Left renal pelvis (tissue), 4 donors: ENCODE measurements at regions not wholly inside any gene's neighbourhood (a gene's known extent, or its start where the extent isn't known, plus 50 kb on each side); places are given as distances from the start of the nearest gene placed in this dataset.
"Not testable (repeated sequence)": the region's sequence is repeated elsewhere in the genome, so short reads cannot be mapped to it uniquely, and the experiment has no call there.

Source experiments
- DNase-seq, 4 donors: peaks; one replicate each; pipeline ENCODE4 v3.0.0-alpha.2; 2013; ENCODE audit warnings: low read depth in 4 of 4, low spot score in 3 of 4

DNA sequence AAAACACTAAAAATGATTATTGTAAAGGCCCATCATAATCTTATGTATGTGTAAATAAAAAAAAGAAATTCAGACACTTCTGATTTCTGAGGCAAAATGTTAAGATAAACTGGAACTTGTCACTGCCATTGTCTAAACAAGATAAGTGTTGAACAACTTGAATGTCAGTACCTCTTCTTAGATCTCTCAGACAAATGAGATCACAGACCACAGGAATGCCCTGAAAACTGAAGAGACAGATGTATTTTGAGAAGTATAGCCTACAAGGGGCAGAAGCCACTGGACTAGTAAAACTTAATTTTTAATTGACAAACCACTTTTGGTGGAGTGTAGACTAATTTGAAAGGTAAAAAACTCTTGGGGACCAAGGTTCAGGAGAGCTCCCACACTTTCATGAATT, 375.5 kb upstream of the SLITRK5 start:
- no peak for DNase-seq

DNA sequence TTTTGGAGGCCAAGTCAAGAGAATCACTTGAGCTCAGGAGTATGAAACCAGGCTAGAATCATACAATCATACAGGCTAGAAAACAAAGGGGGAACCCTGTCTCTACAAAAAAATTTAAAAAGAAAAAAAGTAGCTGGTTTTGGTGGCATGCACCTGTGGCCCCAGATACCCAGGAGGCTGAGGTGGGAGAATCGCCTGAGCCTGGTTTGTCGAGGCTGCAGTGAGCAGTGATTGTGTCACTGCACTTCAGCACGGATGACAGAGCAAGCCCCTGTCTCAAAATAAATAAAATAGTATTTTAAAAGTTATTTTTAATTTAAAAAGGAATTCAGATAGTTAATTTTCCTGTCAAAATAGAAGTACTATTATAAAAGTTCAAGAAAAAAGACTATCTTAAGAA, 369.1 kb upstream of the SLITRK5 start:
- DNase-seq, result no peak

DNA sequence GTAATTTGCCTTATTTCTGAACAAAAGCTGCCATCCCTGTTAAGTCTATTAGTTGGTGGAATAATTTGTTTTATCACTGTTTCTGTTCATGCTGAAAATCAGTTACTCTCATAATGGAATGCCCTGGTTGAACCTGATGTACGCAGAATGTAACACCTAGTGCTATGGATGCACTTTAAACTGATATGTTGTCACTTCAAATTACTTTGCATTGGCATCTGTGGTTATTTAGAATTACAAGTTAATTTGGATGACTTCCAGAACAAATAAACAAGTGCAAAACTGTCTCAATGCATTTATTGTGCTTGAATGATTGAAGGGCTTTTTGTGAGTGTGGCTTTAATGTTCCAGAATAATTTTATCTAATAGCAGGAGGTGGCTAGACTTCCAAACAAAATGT, 368.2 kb upstream of the SLITRK5 start:
- DNase-seq, result no peak

DNA sequence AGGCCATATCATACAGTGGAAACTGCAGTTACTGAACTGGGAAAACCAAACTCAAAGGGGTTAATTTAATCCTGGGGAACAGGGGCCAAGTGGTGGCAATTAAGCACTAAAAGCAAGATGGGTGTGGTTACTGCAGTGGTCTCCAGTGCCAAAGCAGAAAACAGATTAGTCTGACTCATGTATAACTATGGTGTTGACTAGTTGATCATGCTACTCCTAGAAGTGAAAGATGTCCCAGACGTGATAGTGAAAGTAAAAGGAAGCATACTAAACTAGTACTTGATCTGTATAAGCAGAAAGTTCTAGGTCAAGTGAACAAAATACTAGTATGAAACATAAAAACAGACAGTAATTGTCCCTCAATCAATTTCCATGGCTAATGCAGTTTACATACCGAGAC, 360.0 kb upstream of the SLITRK5 start:
- no peak for DNase-seq

DNA sequence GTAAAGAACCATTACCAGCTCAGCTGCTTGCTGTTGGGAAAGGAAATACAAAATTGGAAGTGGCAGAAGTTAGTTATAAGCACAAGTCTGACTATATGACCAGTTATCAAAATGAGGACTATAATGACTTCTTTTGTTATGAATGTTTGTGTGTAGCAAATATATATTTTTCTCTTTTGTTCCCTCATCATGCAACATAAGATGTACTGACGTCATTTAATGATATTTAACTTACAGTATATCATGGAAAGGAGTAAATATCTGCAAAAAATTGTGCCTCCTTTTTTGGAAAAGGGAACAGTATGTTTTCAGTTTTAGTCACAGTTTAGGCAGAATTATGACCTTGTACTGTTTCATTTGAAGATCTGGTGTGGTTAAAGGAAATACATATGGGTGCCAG, 356.3 kb upstream of the SLITRK5 start:
- DNase-seq, result no peak

DNA sequence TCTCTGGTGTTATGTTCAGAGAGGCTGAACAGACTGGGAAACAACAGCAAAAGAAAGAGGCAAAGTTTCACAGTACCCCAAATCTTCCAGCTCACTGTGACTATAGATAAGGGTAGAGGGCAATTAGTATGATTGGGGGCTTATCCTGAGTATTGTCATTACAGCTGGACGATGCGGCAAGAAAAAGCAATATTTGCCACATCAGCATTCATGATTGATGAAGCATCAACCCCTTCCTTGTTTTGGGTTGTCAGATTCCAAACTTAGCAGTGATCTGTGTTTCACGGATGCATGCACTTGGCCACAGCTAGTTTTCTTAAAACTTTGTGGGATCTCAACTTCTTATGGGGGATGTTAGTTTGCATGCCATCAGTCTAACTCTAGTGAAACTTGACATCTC, 348.8 kb upstream of the SLITRK5 start:
- DNase-seq, result no peak

DNA sequence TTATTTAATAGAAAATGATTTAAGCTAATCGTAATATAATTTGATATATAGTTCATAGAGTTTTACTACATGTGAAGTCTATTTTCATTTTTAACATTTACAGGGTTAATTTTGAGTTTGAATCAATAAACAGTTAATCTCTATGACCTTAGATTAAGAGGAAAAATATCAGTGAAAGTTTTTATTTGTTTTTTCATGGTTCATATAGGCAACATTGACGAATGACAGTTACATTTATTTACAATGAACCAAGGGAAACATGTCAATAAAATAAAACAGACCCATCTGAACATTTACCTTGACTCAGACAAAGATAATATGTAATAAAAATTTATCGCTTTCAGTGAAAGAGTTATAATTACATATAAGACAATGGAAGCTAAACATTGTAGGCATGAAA, 346.6 kb upstream of the SLITRK5 start:
- DNase-seq, result no peak

DNA sequence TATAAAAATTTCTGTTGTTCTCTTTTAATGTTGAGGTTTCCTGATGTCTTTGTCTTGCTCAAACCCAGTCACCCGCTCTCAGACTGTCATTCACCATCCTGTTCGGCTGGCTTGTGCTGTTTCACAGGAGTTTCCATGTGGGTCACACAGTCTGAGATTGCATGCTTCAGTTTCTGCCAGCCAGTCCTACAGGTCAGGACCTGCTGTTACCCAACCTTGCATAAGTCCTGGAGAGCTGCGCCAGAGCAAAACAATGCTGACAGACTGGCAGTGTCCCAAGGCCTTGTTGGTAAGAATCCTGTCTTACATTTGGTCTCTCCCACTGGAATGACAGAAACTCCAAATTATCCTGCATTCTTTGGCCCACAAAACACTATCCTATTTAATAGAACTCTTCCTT, 340.0 kb upstream of the SLITRK5 start:
- no peak for DNase-seq

DNA sequence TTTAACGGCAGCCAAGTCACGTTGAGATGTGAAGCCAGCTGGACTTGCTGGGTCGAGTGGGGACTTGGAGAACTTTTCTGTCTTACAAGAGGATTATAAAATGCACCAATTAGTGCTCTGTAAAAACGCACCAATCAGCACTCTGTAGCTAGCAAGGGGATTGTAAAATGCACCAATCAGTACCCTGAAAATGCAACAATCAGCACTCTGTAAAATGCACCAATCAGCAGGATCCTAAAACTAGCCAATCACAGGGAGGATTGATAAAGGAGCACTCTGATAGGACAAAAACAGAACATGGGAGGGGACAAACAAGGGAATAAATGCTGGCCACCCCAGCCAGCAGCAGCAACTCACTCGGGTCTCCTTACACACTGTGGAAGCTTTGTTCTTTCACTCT, 337.6 kb upstream of the SLITRK5 start:
- no peak for DNase-seq

DNA sequence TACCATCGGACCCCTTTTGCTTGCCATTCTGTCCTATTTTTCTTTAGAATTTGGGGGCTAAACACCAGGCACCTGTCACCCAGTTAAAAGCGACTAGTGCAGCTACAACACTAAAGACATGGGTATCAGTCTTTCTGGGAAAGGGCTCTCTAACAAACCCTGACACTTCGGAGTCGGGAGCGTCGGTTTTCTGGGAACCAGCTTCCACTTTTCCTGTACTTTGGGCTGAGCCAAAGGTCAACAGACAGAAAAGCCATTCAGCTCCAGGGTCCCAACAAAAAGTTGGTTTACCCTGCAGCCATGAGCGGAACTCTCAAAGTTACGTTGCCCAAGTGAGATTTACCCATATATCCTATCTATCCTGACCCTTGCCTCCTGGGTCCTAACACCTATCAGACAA, 337.0 kb upstream of the SLITRK5 start:
- no peak for DNase-seq

DNA sequence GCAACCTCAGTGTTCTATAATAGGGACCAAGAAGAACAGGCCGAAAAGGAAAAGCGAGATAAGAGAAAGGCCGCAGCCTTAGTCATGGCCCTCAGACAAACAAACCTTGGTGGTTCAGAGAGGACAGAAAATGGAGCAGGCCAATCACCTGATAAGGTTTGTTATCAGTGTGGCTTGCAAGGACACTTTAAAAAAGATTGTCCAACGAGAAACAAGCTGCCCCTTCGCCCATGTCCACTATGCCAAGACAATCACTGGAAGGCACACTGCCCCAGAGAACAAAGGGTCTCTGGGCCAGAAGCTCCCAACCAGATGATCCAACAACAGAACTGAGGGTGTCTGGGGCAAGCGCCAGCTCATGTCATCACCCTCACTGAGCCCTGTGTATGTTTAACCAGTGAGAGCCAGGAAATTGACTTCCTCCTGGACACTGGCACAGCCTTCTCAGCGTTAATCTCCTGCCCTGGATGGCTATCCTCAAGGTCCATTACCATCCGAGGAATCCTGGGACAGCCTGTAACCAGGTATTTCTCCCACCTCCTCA, 334.8 kb upstream of the SLITRK5 start:
- not testable (repeated sequence) for DNase-seq

DNA sequence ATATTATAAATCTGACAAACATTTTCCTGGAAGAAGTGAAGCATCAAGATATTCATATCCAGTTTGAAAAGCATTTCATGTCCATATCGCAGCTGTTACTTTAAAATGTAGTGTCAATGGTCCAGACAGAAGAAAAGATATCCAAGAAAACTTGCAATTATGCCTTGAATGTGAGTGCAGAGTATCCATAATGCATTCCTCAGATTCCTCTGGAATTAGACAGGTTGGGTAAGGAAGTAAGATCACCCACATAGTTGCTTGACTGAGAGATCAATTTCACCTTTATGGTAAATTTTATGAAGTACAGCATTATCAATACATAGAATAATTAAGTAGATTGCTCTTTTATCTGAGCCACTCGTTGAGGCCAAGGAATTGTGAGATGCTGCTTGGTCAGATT, 327.0 kb upstream of the SLITRK5 start:
- no peak for DNase-seq

DNA sequence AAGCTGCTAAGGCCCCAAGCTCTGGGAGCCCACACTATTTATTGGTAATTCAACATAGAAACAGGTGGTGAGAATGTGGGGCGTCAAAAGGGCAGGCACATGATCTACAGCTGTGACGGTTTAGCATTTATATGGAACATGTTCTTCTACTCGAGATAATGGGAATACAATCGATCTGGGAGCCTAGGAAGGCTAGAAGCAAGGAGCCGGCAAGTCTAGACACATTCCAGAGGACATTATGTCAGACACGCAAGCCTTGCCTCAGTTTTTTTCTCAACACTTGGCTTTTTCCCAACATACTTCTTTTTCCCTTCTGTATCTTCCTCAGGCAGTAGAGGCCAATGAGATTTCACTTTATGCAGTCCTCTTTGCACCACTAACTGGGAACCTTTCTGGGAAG, 315.7 kb upstream of the SLITRK5 start:
- no peak for DNase-seq

DNA sequence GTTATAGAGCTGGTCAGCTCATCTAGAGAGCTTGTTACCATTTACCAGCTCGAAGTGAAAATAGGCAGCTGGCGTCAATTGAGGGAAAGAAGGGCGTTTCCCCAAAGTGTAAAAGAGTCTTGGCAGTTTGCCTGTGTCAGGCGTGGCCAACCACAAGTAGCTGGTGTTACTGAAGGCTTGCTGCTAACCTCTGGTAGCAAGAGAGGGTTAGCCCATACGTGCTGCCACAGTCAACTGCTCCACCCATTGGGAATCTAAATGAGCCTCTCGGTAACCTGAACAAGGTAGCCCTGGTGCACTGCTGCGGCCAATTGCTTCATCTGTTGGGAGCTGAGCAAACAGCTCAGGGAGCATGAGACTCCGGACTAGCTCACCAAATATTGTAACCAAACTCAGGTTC, 314.9 kb upstream of the SLITRK5 start:
- no peak for DNase-seq

DNA sequence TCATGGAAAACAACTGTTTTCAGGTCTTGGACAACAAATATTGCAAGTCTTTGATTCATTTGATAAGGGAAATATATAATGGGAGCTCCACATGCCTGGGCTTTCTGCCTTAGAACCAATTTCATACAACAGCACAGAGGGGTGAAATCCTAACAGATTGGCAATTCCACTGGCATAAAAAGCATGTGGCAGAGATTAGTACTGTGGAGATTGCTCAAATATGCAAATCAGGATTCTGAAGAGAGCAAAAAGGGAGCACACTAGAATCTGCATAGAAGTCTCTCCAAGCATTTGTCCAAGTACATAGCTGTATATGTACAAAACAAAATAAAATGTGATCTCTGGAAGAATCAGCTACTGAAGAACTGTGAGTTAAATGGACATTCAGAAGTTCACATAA, 312.9 kb upstream of the SLITRK5 start:
- DNase-seq, result no peak

DNA sequence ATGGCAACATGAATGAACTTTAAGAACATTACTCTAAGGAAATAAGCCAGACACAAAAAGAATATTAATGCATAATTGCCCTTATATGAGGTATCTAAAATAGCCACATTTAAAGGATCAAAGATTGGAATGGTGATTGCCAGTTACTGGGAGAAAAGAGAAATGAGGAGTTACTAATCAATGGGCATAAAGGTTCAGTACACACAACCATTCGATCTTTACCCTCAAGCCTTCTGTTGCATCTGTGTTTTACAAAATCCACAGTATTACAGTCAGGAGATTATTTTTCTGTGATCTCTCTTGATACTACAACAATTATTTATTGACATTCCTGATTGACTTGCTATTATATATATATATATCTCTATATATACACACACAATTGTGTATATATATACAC, 310.0 kb upstream of the SLITRK5 start:
- no peak for DNase-seq

DNA sequence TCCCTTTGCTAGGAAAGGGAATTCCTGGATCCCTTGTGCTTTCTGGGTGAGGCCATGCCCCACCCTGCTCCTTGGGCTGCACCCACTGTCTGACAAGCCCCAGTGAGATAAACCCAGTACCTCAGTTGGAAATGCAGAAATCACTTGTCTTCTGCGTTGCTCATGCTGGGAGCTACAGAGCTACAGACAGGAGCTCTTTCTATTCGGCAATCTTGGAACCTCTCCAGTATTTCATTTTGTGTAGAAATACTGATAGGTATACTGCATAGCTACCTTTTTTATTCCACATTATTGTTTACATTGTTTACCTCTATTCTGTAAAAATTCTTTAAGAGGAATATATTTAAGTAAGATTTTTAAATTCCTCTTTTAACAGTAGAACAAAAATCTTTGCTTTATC, 302.5 kb upstream of the SLITRK5 start:
- DNase-seq, result no peak

DNA sequence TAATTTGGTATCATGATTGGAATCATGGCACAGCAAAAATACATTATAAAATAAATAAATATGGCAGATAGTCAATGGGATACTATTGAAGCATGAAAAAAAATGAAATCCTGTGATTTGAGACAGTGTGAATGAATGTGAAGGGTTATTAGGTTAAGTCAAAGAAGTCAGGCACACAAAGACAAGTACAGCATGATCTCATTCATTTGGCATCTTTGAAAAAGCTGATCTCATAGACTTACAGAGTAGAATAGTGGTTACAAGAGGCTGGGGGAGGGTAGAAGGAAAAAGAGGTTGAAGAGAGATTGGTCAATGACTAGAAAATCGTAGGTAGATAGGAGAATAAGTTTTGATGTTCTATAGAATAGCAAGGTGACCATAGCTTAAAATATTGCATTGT, 295.1 kb upstream of the SLITRK5 start:
- no peak for DNase-seq

DNA sequence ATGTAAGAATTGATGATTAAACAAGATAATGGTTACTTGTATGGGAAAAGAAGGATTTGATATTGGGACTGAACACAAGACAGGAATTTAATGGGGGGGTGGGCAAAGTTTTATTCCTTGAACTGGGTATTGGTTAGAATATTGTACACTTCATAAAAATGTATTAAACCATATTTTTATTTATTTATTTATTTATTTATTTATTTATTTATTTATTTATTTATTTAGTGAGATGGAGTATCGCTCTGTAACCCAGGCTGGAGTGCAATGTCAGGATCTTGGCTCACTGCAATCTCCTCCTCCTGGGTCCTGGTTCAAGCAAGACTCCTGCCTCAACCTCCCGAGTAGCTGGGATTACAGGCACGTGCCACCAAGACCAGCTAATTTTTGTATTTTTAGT, 287.1 kb upstream of the SLITRK5 start:
- DNase-seq, result no peak

DNA sequence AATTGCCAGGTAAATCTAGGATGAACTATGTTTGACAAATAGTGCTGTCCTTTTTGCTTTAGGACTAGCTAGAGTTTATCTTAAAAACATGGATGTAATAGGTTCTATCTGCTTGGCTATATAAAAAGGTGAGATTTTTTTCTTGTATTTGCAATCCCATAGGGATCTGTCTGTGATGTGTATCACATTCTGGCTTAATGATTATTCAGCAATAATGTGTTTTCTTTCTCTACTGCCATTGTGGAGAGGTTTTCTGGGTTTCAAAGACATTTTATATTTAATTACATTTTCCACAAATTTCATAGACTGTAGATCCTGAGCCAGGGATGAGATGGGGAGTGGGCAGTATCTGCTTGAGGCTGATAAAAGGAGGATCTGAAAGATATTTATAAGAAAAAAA, 277.8 kb upstream of the SLITRK5 start:
- no peak for DNase-seq

DNA sequence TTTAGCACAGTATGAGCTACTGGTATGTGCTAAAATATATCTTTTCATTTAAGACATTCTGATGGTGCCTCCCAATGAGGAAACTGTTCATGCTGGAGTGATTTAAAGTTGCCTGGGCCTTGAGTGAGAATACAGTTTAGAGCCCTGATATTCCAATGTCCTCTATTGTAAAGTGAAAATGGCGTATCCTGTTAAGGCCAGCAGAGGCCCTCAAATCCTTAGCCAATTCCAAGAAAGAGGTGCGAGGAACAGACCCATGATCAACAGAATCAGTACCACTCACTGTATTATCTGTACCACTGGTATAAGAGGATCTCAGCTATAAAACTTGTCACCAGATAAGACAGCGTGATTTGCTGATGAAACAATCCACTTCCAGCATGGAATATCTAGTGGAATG, 273.1 kb upstream of the SLITRK5 start:
- DNase-seq, result no peak

DNA sequence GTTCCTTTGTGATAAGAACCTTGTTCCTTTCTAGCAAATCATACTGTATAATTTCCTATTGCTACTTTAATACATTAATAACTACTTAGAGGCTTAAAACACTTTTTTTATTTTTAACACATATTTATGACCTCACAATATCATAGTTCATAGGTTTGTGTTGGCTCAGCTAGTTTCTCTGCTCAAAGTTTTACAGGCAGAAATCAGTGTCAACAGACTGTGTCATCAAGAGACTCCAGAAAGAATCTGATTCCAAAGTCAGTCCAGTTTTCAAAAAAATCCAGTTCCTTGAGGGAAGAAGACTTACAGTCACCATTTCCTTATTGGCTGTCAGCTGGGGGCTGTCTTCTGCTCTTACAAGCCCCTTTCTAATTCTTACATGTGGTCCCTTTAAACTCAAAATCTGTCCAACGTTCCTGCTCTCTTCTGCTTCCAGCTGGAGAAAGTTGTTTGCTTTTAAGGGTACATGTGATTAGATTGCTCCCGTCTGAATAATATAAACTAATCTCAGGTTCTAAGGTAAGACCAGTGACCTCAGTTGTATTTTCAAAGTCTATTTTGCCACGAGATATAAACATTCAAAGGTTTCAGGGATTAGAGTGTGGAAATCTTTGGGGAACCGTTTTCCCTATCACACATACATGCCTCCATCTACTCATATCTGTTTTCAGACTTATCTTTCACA, 267.3 kb upstream of the SLITRK5 start:
- no peak for DNase-seq

DNA sequence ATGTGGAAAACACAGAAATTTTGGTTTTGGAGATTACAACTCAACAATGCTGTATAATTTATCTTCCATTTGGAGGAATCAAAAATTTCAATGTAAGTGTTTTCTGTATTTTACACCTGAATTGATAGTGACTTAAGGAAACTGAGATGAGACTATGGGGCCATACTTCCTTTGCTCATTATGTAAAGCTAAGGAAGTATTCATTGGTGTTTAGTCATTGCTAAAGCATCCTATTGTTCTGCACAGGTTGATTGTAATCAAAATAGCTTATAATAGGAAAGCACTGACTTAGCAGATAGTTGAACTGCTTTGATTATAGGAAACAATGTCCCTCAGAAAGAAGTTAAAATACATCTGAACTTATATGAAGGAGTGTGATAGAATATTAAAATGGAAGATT, 244.4 kb upstream of the SLITRK5 start:
- DNase-seq, result no peak
